ENCODE measurements at regions not wholly inside any gene's neighbourhood (a gene's known extent, or its start where the extent isn't known, plus 50 kb on each side); places are given as distances from the start of the nearest gene placed in this dataset.

GRCh38 chr16:87235810-87236515 lies 81.2 kb downstream of the C16orf95 start:
- TF ChIP-seq CTCF (IDR thresholded peaks at IDR 0.05) = no peak
- TF ChIP-seq POLR2A (IDR thresholded peaks at IDR 0.05) = no peak
